HG03342 (cell line): ENCODE measurements at regions not wholly inside any gene's neighbourhood (a gene's known extent, or its start where the extent isn't known, plus 50 kb on each side); places are given as distances from the start of the nearest gene placed in this dataset.
"Not testable (repeated sequence)": the region's sequence is repeated elsewhere in the genome, so short reads cannot be mapped to it uniquely, and the experiment has no call there.

ENCODE experiments used
- ATAC-seq: cut with Tn5 transposase; IDR thresholded peaks from one replicate; pipeline ENCODE4 v1.9.1; 2021; ENCODE audit warnings: mild to moderate bottlenecking, moderate library complexity; ENCODE audit not compliant: unreplicated experiment

GRCh38 chr11:21625982-21626381 lies 566.9 kb upstream of the ANO5 start:
- ATAC-seq, result no peak

GRCh38 chr11:21628641-21629040 lies 564.2 kb upstream of the ANO5 start:
- no peak for ATAC-seq

GRCh38 chr11:21630934-21631478 lies 561.9 kb upstream of the ANO5 start:
- ATAC-seq, result no peak

DNA sequence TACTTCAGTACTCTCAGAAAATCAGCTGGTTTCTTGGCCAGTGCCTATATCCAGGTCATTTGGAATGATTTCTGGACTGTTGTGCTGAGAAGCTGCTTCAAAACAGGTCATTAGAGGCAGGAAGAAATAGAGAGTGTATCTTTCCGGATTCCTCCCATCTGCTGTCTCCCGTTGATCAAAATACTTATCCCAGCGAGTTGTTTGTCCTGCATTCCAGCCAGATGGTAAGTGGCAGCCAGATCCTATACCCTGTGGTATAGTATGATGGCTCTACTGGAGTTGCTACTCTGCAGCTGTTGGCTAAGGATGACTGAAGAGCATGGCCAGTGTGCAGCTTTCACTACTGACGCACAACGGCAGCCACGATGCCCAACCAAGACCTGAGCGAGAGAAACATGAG lies 560.9 kb upstream of the ANO5 start:
- no peak for ATAC-seq

DNA sequence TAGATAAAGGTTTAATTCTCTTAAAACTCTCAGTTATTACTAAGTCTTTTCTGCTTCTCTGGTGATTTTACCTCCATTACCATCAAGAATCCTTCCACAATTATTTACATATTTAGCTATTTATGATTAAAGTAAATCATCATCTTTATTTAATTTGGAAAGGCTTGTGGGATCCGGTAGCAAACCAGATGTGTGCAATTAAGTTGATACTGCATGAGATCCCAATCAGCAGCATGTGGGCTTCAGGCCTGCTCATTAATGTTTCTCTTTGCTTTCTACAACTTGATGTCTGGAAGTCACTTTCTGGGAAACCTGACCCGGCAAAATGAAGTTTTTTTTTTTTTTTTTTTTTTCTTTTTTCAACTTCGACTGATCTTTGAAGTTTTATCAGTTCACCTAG lies 558.4 kb upstream of the ANO5 start:
- no peak for ATAC-seq

GRCh38 chr11:21634956-21635355 lies 557.9 kb upstream of the ANO5 start:
- no peak for ATAC-seq

DNA sequence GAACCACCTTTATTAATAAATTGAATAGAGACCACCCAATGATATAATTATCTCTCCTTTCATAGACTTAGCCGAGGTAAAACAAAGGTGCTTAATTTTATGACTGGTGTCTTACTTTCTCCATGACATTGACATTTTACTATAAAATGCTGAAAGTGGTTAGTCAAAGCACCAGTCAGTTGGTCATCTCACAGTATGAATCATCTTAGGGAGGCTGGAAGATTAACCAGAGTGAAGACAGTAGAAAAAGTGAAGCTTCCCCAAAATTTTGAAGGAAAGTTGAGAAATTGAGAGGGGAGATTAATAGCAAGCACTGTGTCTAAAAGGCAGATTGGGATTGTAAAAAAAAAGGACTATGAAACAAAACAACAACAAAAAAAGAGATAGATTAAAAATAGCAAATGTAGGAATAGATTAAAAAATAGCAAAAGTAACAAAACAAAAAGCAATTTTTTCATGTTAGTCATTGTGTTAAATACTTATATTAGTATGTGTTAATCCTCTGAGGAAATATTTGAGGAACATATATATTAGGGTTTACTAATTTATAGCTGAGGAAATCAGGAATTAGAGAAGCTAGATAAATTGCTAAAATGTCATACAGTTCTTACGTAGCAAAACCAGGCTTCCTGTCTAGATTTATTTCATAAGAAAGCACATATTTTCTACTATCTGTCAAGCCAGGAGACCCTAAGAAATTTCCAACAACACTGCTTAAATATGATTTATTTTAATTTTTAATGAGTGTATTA lies 557.3 kb upstream of the ANO5 start:
- no peak for ATAC-seq

DNA sequence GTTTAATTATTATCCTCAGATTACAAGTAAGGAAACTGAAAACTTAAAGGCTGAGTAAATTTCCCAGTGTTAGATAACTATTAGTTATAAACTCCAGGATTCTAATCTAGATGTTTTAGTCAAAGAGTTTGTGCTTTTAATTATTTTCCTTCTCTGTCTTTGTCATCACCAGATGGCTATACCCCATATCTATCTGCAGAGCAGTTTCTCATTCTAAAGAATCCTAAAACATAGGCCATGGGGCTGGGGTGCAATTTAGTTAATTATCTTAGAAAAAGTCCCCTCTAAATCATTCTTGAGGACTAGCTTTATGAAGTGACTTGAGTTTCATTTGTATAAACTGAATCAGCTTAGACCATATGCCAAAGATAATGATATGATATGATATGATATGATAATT lies 556.3 kb upstream of the ANO5 start:
- no peak for ATAC-seq

DNA sequence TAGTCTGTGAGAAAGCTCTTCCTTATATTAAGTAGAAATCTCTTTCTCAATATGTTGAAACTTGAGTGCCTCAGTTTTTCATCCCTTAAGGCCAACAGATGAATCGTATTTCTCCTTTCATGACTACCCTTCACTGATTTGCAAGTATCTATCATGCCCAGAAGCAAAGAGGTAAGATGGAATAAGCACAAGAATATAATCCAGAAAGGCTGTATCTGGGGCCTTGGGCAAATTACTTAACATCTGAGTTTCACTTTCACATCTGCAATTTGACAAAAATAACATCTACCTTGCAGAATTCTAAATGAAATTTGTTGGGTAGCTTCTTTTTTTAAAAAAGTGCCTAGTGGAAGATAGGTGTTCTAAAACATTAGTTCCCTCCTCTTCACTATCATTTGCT lies 552.4 kb upstream of the ANO5 start:
- ATAC-seq, result no peak

DNA sequence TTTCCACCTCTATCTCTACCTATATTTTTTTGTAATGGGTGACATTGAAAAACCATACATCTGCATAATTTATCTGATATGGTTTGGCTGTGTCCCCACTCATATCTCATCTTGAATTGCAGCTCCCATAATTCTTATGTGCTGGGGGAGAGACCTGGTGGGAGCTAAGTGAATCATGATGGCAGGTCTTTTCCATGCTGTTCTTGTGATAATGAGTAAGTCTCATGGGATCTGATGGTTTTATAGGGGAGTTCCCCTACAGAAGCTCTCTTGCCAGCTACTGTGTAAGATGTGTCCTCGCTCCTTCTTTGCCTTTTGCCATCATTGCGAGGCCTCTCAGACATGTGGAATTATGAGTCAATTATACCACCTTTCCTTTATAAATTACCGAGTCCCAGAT lies 551.0 kb upstream of the ANO5 start:
- no peak for ATAC-seq

GRCh38 chr11:21646351-21646750 lies 546.5 kb upstream of the ANO5 start:
- no peak for ATAC-seq

- ATAC-seq, result no peak
Measured at GRCh38 chr11:21650961-21651360, 541.9 kb upstream of the ANO5 start.

DNA sequence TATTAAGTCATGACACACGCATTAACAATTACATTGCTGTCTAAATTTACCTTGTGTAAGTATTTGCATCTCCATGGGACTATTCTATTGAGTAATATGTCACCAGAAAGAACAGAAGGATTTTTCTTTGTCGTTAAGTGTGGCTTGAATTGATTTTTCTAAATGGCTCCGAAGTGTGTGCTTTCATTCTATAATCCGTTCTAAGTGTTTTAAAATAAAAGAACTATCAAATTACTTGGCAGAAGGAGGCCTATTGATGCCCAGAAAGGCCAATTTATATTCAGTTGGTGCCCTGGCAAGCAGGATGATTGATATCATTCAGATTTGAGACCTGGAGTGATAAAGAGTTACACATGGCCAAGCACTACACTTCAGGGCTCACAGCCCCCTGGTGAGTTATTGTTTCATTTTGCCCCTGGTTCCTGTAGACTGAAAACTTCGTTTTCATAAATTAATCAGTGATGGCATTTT lies 538.9 kb upstream of the ANO5 start:
- ATAC-seq, result no peak

DNA sequence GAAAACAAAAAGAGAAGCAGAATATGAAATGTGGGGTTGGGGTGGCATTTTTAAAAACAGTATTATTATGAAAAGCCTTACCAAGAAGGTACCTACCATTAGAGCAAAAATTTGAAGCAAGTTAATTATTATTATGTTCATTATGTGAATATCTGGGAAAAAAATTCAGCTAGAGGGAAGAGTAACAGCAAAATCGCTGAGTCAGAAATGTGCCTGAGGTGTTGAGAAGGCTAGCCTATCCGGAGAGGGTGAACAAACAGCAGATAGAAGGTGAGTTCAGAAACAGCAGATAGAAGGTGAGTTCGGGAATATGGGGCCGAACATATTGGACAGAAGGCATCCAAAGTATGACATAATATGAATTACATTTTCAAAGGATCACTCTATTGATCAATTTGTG lies 536.8 kb upstream of the ANO5 start:
- no peak for ATAC-seq

- ATAC-seq, result no peak
Measured at GRCh38 chr11:21658654-21659193, 534.2 kb upstream of the ANO5 start.

DNA sequence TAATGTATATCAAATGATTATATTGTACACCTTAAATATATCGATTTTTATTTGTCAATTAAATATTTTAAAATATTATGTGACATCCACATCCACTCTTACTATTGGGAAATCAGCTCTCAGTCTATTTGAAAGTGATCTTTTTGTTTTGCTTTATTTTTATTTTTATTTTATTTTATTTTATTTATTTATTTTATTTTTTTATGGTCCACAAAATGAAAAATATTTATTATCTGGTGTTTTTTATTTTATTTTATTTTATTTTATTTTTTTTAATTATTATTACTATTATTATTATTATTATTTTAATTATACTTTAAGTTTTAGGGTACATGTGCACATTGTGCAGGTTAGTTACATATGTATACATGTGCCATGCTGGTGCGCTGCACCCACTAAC lies 533.5 kb upstream of the ANO5 start:
- ATAC-seq, result not testable (repeated sequence)

DNA sequence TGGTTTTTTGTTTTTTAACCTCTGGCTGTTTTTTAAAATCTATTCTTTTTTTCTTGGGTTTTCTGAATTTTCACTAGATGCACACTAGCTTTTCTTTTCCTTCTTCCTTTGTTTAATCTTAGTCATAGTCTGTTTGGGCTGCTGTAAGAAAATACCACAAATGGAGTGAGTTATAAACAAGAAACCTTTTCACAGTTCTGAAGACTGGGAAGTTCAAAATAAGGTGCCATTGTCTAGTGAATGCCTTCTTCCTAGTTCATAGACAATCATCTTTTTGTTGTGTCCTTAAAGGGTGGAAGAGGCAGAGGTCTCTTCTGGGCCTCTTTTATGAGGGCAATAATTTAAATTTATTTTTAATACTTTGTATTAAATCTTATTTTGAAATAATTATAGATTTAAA lies 532.9 kb upstream of the ANO5 start:
- ATAC-seq, result no peak

- ATAC-seq, result no peak
Measured at GRCh38 chr11:21675049-21675616, 517.8 kb upstream of the ANO5 start.

GRCh38 chr11:21687643-21688042 lies 505.2 kb upstream of the ANO5 start:
- ATAC-seq, result no peak

GRCh38 chr11:21704539-21704938 lies 488.3 kb upstream of the ANO5 start:
- no peak for ATAC-seq

- ATAC-seq, result no peak
Measured at GRCh38 chr11:21707116-21707739, 485.7 kb upstream of the ANO5 start.

GRCh38 chr11:21710809-21711208 lies 482.1 kb upstream of the ANO5 start:
- no peak for ATAC-seq
